ENCODE measurements at regions not wholly inside any gene's neighbourhood (a gene's known extent, or its start where the extent isn't known, plus 50 kb on each side); places are given as distances from the start of the nearest gene placed in this dataset.

DNA sequence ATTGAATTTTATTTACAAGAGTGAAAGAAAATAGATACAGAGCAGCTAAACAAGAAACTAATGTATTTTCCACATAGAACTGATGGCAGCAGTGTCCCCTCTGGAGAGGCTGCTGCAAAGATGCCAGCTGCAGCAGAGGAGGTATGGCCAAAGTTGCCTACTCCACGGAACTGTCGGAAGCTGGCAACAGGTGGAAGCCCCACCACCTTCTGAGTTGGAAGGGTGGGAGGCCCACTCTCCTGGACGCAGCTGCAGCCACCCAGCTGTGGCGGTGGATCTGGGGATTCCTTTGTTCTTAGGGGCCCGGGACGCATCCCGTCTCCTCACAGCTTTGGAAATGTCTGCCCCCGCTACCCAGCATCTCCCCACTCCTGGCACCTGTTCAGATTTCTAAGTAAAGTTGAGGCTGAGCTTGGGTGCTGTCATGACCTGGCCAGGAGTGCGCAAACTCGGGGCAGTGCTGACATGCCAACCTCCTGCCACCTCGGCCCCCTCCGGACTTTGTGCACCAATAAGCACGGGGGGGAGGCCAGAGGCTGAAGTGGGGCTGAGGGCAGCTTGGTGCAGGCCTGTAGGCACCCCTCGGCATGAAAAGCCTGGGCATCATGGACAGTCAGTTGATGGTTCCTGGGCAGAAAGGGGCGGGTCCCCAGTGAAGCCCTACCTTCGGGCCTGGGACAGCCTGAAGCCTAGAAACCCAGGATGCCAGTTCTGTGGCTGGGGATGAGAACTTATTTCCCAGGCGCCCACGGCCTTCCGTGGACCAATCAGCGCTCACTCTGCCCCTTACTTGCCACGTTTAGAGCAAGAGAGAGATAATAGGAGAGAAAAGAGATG, 1071.4 kb downstream of the JRKL start:
- ATAC-seq (ENCODE audit: low read depth) (no peak), DNase-seq (no peak)
- Histone ChIP-seq H3K36me3 (replicated peaks in 1 of 2; ENCODE audit: control extremely low read depth in 1 of 2, control insufficient read depth in 1 of 2, extremely low read depth in 1 of 2, insufficient read depth in 2 of 2, low read length in 1 of 2) (no peaks in the 10 kb centered on the region), H3K27me3 (replicated peaks in 1 of 4; ENCODE audit: control extremely low read depth in 1 of 4, control insufficient read depth in 3 of 4, insufficient read depth in 4 of 4, low read length in 3 of 4) (no peaks in the 10 kb centered on the region), H3K4me1 (ENCODE audit: control insufficient read depth in 2 of 2, insufficient read depth in 2 of 2, low read length in 2 of 2) (no peaks in the 10 kb centered on the region), H3K79me2 (ENCODE audit: control insufficient read depth, insufficient read depth, low read length) (no peaks in the 10 kb centered on the region), H3K4me3 (ENCODE audit: control extremely low read depth in 1 of 5, extremely low read depth in 1 of 5, insufficient read depth in 1 of 5, low read depth in 2 of 5, low read length in 4 of 5) (no peak overlapping the region), H2AFZ (ENCODE audit: insufficient read depth, low read depth, low read length, poor library complexity, severe bottlenecking) (no peak overlapping the region), H3K9ac (ENCODE audit: low read length) (no peak overlapping the region), H3K4me2 (replicated peaks; ENCODE audit: low read depth, low read length, poor library complexity, severe bottlenecking) (no peak overlapping the region), H3K27ac (ENCODE audit: low read length in 2 of 2) (no peak overlapping the region), H3K9me3 (ENCODE audit: control extremely low read depth in 1 of 3, control insufficient read depth in 2 of 3, insufficient read depth in 1 of 3, low read length in 2 of 3) (peaks cover 0 to 23% (median 0%) of the 10 kb centered on the region in 3 donors), H4K20me1 (ENCODE audit: control insufficient read depth, insufficient read depth, low read length, poor library complexity, severe bottlenecking) (no peaks in the 10 kb centered on the region)
- H3K4me1 Mint-ChIP-seq: no peaks in the 10 kb centered on the region
- peaks cover 12% of the 10 kb centered on the region for H3K9me3 Mint-ChIP-seq (ENCODE audit: insufficient read depth)
- no peaks in the 10 kb centered on the region for H3K27me3 Mint-ChIP-seq
- TF ChIP-seq EZH2 (IDR thresholded peaks at IDR 0.05; ENCODE audit: borderline replicate concordance, insufficient read depth, low read depth, low read length, poor library complexity, severe bottlenecking): no peak
- TF ChIP-seq, protein P1, sequence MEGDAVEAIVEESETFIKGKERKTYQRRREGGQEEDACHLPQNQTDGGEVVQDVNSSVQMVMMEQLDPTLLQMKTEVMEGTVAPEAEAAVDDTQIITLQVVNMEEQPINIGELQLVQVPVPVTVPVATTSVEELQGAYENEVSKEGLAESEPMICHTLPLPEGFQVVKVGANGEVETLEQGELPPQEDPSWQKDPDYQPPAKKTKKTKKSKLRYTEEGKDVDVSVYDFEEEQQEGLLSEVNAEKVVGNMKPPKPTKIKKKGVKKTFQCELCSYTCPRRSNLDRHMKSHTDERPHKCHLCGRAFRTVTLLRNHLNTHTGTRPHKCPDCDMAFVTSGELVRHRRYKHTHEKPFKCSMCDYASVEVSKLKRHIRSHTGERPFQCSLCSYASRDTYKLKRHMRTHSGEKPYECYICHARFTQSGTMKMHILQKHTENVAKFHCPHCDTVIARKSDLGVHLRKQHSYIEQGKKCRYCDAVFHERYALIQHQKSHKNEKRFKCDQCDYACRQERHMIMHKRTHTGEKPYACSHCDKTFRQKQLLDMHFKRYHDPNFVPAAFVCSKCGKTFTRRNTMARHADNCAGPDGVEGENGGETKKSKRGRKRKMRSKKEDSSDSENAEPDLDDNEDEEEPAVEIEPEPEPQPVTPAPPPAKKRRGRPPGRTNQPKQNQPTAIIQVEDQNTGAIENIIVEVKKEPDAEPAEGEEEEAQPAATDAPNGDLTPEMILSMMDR (IDR thresholded peaks at IDR 0.05): no peak
- ChIA-PET POLR2A (no interaction called here), CTCF (no interaction called here)
- H3K4me3 Mint-ChIP-seq: no peak overlapping the region
- intact Hi-C loops (cut with micrococcal nuclease): no loop called here
- no peak overlapping the region for H3K27ac Mint-ChIP-seq
- WGBS (ENCODE audit: insufficient coverage): 90% methylated on average over 18 of the region's 21 CpGs

DNA sequence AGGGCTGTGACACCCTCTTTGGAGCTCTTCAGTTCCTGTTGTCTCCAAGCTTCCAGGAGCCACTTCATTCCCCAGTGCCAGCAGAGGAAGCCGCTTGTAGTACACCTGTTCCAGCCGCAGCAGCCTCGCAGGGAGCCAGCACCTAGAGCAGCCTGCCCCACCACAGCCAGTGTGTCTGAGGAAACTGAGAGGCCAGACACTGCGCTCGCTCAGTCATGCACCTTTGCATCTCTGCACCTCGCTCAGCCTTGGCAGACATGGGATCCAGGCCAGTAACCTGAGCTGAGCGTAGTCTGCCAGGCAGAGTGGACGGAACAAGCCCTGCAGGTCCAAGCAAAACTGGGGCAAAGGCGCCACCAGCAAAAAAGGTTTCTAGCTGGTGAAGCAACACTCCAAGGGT, 1072.1 kb downstream of the JRKL start:
- 95% methylated on average over 8 of the region's 9 CpGs for WGBS (ENCODE audit: insufficient coverage)
- H3K4me3 ChIP-seq (ENCODE audit: control extremely low read depth in 1 of 5, extremely low read depth in 1 of 5, insufficient read depth in 1 of 5, low read depth in 2 of 5, low read length in 4 of 5): no peak overlapping the region
- H3K79me2 ChIP-seq (ENCODE audit: control insufficient read depth, insufficient read depth, low read length): no peaks in the 10 kb centered on the region
- intact Hi-C loops (cut with micrococcal nuclease): no loop called here
- Mint-ChIP-seq H3K27me3 (no peaks in the 10 kb centered on the region), H3K9me3 (ENCODE audit: insufficient read depth) (peaks cover 12% of the 10 kb centered on the region), H3K4me1 (no peaks in the 10 kb centered on the region), H3K4me3 (no peak overlapping the region), H3K27ac (no peak overlapping the region)
- CTCF ChIA-PET: no interaction called here
- TF ChIP-seq, protein P1 (IDR thresholded peaks at IDR 0.05): no peak
- no peak for TF ChIP-seq EZH2 (IDR thresholded peaks at IDR 0.05; ENCODE audit: borderline replicate concordance, insufficient read depth, low read depth, low read length, poor library complexity, severe bottlenecking)
- POLR2A ChIA-PET: no interaction called here
- H2AFZ ChIP-seq (ENCODE audit: insufficient read depth, low read depth, low read length, poor library complexity, severe bottlenecking): no peak overlapping the region
- no peak overlapping the region for H3K27ac ChIP-seq (ENCODE audit: low read length in 2 of 2)
- ATAC-seq (ENCODE audit: low read depth): no peak
- no peaks in the 10 kb centered on the region for H3K36me3 ChIP-seq (replicated peaks in 1 of 2; ENCODE audit: control extremely low read depth in 1 of 2, control insufficient read depth in 1 of 2, extremely low read depth in 1 of 2, insufficient read depth in 2 of 2, low read length in 1 of 2)
- H3K4me1 ChIP-seq (ENCODE audit: control insufficient read depth in 2 of 2, insufficient read depth in 2 of 2, low read length in 2 of 2): no peaks in the 10 kb centered on the region
- no peak overlapping the region for H3K9ac ChIP-seq (ENCODE audit: low read length)
- H3K4me2 ChIP-seq (replicated peaks; ENCODE audit: low read depth, low read length, poor library complexity, severe bottlenecking): no peak overlapping the region
- H4K20me1 ChIP-seq (ENCODE audit: control insufficient read depth, insufficient read depth, low read length, poor library complexity, severe bottlenecking): no peaks in the 10 kb centered on the region
- no peaks in the 10 kb centered on the region for H3K27me3 ChIP-seq (replicated peaks in 1 of 4; ENCODE audit: control extremely low read depth in 1 of 4, control insufficient read depth in 3 of 4, insufficient read depth in 4 of 4, low read length in 3 of 4)
- DNase-seq: no peak
- H3K9me3 ChIP-seq (ENCODE audit: control extremely low read depth in 1 of 3, control insufficient read depth in 2 of 3, insufficient read depth in 1 of 3, low read length in 2 of 3): peaks cover 0 to 23% (median 0%) of the 10 kb centered on the region in 3 donors
